ENCODE measurements at regions not wholly inside any gene's neighbourhood (a gene's known extent, or its start where the extent isn't known, plus 50 kb on each side); places are given as distances from the start of the nearest gene placed in this dataset.

GRCh38 chr1:240014051-240014450 lies 77.6 kb upstream of the FMN2 start:
- DNase-seq (ENCODE audit: low read depth in 4 of 6, low spot score in 6 of 6), result no peak
- H3K27ac ChIP-seq (ENCODE audit: low read depth, low read length), result no peak overlapping the region
- H3K4me3 ChIP-seq (ENCODE audit: low read depth, low read length), result no peak overlapping the region
- 40% methylated on average over 1 of the region's 5 CpGs for WGBS (ENCODE audit: insufficient coverage)
- H3K27me3 ChIP-seq (ENCODE audit: control insufficient read depth, insufficient read depth, low read length), result no peaks in the 10 kb centered on the region
- H3K9me3 ChIP-seq (ENCODE audit: control insufficient read depth, insufficient read depth, low read length), result peaks cover 4% of the 10 kb centered on the region
- no peaks in the 10 kb centered on the region for H3K36me3 ChIP-seq (ENCODE audit: control insufficient read depth, insufficient read depth, low read length)
- H3K4me1 ChIP-seq (ENCODE audit: control insufficient read depth, insufficient read depth, low read length), result no peaks in the 10 kb centered on the region

- DNase-seq (ENCODE audit: low read depth in 4 of 6, low spot score in 6 of 6), result no peak
- Histone ChIP-seq H3K36me3 (ENCODE audit: control insufficient read depth, insufficient read depth, low read length) (no peaks in the 10 kb centered on the region), H3K4me1 (ENCODE audit: control insufficient read depth, insufficient read depth, low read length) (no peaks in the 10 kb centered on the region), H3K27ac (ENCODE audit: low read depth, low read length) (no peak overlapping the region), H3K9me3 (ENCODE audit: control insufficient read depth, insufficient read depth, low read length) (peaks cover 4% of the 10 kb centered on the region), H3K27me3 (ENCODE audit: control insufficient read depth, insufficient read depth, low read length) (no peaks in the 10 kb centered on the region), H3K4me3 (ENCODE audit: low read depth, low read length) (no peak overlapping the region)
- no CpG with 5 or more reads among the region's 1 CpG for WGBS (ENCODE audit: insufficient coverage)
Observed at GRCh38 chr1:240018617-240019016, 73.1 kb upstream of the FMN2 start.

GRCh38 chr1:240019524-240019923 lies 72.2 kb upstream of the FMN2 start:
- no peak for DNase-seq (ENCODE audit: low read depth in 4 of 6, low spot score in 6 of 6)
- Histone ChIP-seq H3K4me3 (ENCODE audit: low read depth, low read length) (no peak overlapping the region), H3K4me1 (ENCODE audit: control insufficient read depth, insufficient read depth, low read length) (peaks cover 2% of the 10 kb centered on the region), H3K27me3 (ENCODE audit: control insufficient read depth, insufficient read depth, low read length) (no peaks in the 10 kb centered on the region), H3K9me3 (ENCODE audit: control insufficient read depth, insufficient read depth, low read length) (peaks cover 4% of the 10 kb centered on the region), H3K36me3 (ENCODE audit: control insufficient read depth, insufficient read depth, low read length) (no peaks in the 10 kb centered on the region), H3K27ac (ENCODE audit: low read depth, low read length) (no peak overlapping the region)

GRCh38 chr1:240020871-240021270 lies 70.8 kb upstream of the FMN2 start:
- no peak overlapping the region for H3K4me3 ChIP-seq (ENCODE audit: low read depth, low read length)
- no CpG with 5 or more reads among the region's 3 CpGs for WGBS (ENCODE audit: insufficient coverage)
- DNase-seq (ENCODE audit: low read depth in 4 of 6, low spot score in 6 of 6), result no peak
- H3K36me3 ChIP-seq (ENCODE audit: control insufficient read depth, insufficient read depth, low read length), result no peaks in the 10 kb centered on the region
- peaks cover 2% of the 10 kb centered on the region for H3K4me1 ChIP-seq (ENCODE audit: control insufficient read depth, insufficient read depth, low read length)
- peaks cover 4% of the 10 kb centered on the region for H3K9me3 ChIP-seq (ENCODE audit: control insufficient read depth, insufficient read depth, low read length)
- no peak overlapping the region for H3K27ac ChIP-seq (ENCODE audit: low read depth, low read length)
- no peaks in the 10 kb centered on the region for H3K27me3 ChIP-seq (ENCODE audit: control insufficient read depth, insufficient read depth, low read length)

GRCh38 chr1:240021709-240022108 lies 70.0 kb upstream of the FMN2 start:
- Histone ChIP-seq H3K36me3 (ENCODE audit: control insufficient read depth, insufficient read depth, low read length) (no peaks in the 10 kb centered on the region), H3K9me3 (ENCODE audit: control insufficient read depth, insufficient read depth, low read length) (peaks cover 4% of the 10 kb centered on the region), H3K27ac (ENCODE audit: low read depth, low read length) (no peak overlapping the region), H3K4me3 (ENCODE audit: low read depth, low read length) (no peak overlapping the region), H3K27me3 (ENCODE audit: control insufficient read depth, insufficient read depth, low read length) (no peaks in the 10 kb centered on the region), H3K4me1 (ENCODE audit: control insufficient read depth, insufficient read depth, low read length) (peaks cover 2% of the 10 kb centered on the region)
- WGBS (ENCODE audit: insufficient coverage), result 75% methylated on average over 2 of the region's 3 CpGs
- DNase-seq (ENCODE audit: low read depth in 4 of 6, low spot score in 6 of 6), result no peak

- Histone ChIP-seq H3K27me3 (ENCODE audit: control insufficient read depth, insufficient read depth, low read length) (no peaks in the 10 kb centered on the region), H3K9me3 (ENCODE audit: control insufficient read depth, insufficient read depth, low read length) (no peaks in the 10 kb centered on the region), H3K27ac (ENCODE audit: low read depth, low read length) (no peak overlapping the region), H3K4me1 (ENCODE audit: control insufficient read depth, insufficient read depth, low read length) (peaks cover 2% of the 10 kb centered on the region), H3K4me3 (ENCODE audit: low read depth, low read length) (no peak overlapping the region), H3K36me3 (ENCODE audit: control insufficient read depth, insufficient read depth, low read length) (no peaks in the 10 kb centered on the region)
- DNase-seq (ENCODE audit: low read depth in 4 of 6, low spot score in 6 of 6), result peak; percentile 17 to 89 (median 36)
- WGBS (ENCODE audit: insufficient coverage), result 3% methylated on average over 4 of the region's 5 CpGs
Observed at GRCh38 chr1:240027059-240027462, 64.6 kb upstream of the FMN2 start.

GRCh38 chr1:240029418-240029817 lies 62.3 kb upstream of the FMN2 start:
- DNase-seq (ENCODE audit: low read depth in 4 of 6, low spot score in 6 of 6), result no peak
- no CpG with 5 or more reads among the region's 3 CpGs for WGBS (ENCODE audit: insufficient coverage)

GRCh38 chr1:240030236-240030635 lies 61.4 kb upstream of the FMN2 start:
- no peak overlapping the region for H3K27ac ChIP-seq (ENCODE audit: low read depth, low read length)
- WGBS (ENCODE audit: insufficient coverage), result 88% methylated on average over 3 of the region's 5 CpGs
- H3K9me3 ChIP-seq (ENCODE audit: control insufficient read depth, insufficient read depth, low read length), result no peaks in the 10 kb centered on the region
- DNase-seq (ENCODE audit: low read depth in 4 of 6, low spot score in 6 of 6), result no peak
- H3K4me1 ChIP-seq (ENCODE audit: control insufficient read depth, insufficient read depth, low read length), result no peaks in the 10 kb centered on the region
- no peaks in the 10 kb centered on the region for H3K27me3 ChIP-seq (ENCODE audit: control insufficient read depth, insufficient read depth, low read length)
- H3K4me3 ChIP-seq (ENCODE audit: low read depth, low read length), result no peak overlapping the region
- H3K36me3 ChIP-seq (ENCODE audit: control insufficient read depth, insufficient read depth, low read length), result no peaks in the 10 kb centered on the region

More at GRCh38 chr1:240029418-240029817, 62.3 kb upstream of the FMN2 start:
- H3K36me3 ChIP-seq (ENCODE audit: control insufficient read depth, insufficient read depth, low read length), result no peaks in the 10 kb centered on the region
- no peaks in the 10 kb centered on the region for H3K9me3 ChIP-seq (ENCODE audit: control insufficient read depth, insufficient read depth, low read length)
- H3K4me3 ChIP-seq (ENCODE audit: low read depth, low read length), result no peak overlapping the region
- no peaks in the 10 kb centered on the region for H3K27me3 ChIP-seq (ENCODE audit: control insufficient read depth, insufficient read depth, low read length)
- peaks cover 1% of the 10 kb centered on the region for H3K4me1 ChIP-seq (ENCODE audit: control insufficient read depth, insufficient read depth, low read length)
- H3K27ac ChIP-seq (ENCODE audit: low read depth, low read length), result no peak overlapping the region

GRCh38 chr1:240031009-240031408 lies 60.7 kb upstream of the FMN2 start:
- Histone ChIP-seq H3K9me3 (ENCODE audit: control insufficient read depth, insufficient read depth, low read length) (peaks cover under 1% of the 10 kb centered on the region), H3K36me3 (ENCODE audit: control insufficient read depth, insufficient read depth, low read length) (no peaks in the 10 kb centered on the region), H3K4me3 (ENCODE audit: low read depth, low read length) (no peak overlapping the region), H3K4me1 (ENCODE audit: control insufficient read depth, insufficient read depth, low read length) (no peaks in the 10 kb centered on the region), H3K27me3 (ENCODE audit: control insufficient read depth, insufficient read depth, low read length) (no peaks in the 10 kb centered on the region), H3K27ac (ENCODE audit: low read depth, low read length) (no peak overlapping the region)
- 60% methylated on average over 1 of the region's 5 CpGs for WGBS (ENCODE audit: insufficient coverage)
- no peak for DNase-seq (ENCODE audit: low read depth in 4 of 6, low spot score in 6 of 6)

- Histone ChIP-seq H3K27me3 (ENCODE audit: control insufficient read depth, insufficient read depth, low read length) (no peaks in the 10 kb centered on the region), H3K27ac (ENCODE audit: low read depth, low read length) (no peak overlapping the region), H3K4me1 (ENCODE audit: control insufficient read depth, insufficient read depth, low read length) (no peaks in the 10 kb centered on the region), H3K36me3 (ENCODE audit: control insufficient read depth, insufficient read depth, low read length) (no peaks in the 10 kb centered on the region), H3K4me3 (ENCODE audit: low read depth, low read length) (no peak overlapping the region), H3K9me3 (ENCODE audit: control insufficient read depth, insufficient read depth, low read length) (peaks cover 2% of the 10 kb centered on the region)
- DNase-seq (ENCODE audit: low read depth in 4 of 6, low spot score in 6 of 6), result no peak
- WGBS (ENCODE audit: insufficient coverage), result 93% methylated on average over 3 of the region's 3 CpGs
Observed at GRCh38 chr1:240031414-240031813, 60.3 kb upstream of the FMN2 start.
